ENCODE measurements at regions not wholly inside any gene's neighbourhood (a gene's known extent, or its start where the extent isn't known, plus 50 kb on each side); places are given as distances from the start of the nearest gene placed in this dataset.

DNA sequence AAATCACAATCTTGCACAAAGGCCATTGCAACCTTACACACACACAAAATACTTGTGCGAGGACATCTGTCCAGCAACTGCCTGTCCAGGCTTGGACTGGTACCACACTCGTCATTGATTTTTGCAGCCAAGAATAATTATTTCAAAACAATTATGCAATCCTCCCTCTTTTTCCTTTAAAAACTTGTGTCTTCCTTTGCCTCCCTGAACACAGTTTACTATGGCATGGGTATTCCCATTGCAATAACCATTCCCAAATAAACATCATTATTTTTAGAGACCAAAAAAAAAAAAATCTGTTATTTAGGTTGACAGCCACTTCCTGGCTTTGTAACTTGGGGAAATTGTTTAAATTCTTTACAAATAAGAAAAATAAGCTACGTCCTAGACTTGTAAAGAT lies 54.0 kb downstream of the C11orf91 start:
- Histone ChIP-seq H3K4me1 (no peaks in the 10 kb centered on the region), H3K9me3 (no peaks in the 10 kb centered on the region), H3K27ac (no peak overlapping the region), H3K4me3 (no peak overlapping the region), H3K36me3 (no peaks in the 10 kb centered on the region), H3K27me3 (peaks cover 0 to 5% of the 10 kb centered on the region in 2 donors)
- intact Hi-C loops (cut with DNase I): no loop called here
- TF ChIP-seq, protein P1, sequence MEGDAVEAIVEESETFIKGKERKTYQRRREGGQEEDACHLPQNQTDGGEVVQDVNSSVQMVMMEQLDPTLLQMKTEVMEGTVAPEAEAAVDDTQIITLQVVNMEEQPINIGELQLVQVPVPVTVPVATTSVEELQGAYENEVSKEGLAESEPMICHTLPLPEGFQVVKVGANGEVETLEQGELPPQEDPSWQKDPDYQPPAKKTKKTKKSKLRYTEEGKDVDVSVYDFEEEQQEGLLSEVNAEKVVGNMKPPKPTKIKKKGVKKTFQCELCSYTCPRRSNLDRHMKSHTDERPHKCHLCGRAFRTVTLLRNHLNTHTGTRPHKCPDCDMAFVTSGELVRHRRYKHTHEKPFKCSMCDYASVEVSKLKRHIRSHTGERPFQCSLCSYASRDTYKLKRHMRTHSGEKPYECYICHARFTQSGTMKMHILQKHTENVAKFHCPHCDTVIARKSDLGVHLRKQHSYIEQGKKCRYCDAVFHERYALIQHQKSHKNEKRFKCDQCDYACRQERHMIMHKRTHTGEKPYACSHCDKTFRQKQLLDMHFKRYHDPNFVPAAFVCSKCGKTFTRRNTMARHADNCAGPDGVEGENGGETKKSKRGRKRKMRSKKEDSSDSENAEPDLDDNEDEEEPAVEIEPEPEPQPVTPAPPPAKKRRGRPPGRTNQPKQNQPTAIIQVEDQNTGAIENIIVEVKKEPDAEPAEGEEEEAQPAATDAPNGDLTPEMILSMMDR (IDR thresholded peaks at IDR 0.05): no peak
- ATAC-seq: no peak
- DNase-seq: no peak

DNA sequence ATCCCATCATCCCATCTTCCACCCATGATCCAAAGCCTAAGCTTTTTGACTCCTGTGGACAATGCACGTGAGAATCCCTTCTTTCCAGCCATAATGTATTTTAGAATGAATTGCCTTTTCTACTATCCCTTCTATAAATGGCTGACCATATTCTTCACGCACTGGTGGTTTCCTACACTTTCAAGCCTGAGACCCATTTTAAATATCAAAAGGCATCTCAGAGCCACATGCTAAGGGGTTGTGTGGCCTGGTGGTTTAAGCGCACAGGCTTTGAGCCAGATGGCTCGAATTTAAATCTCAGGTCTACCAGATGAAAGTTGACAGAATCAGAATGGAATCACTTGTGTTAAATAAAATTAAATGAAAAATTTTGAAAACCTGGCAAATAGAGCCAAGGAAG lies 54.5 kb downstream of the C11orf91 start:
- intact Hi-C loops (cut with DNase I): no loop called here
- ATAC-seq: no peak
- Histone ChIP-seq H3K27me3 (peaks cover 0 to 5% of the 10 kb centered on the region in 2 donors), H3K4me1 (no peaks in the 10 kb centered on the region), H3K4me3 (no peak overlapping the region), H3K27ac (no peak overlapping the region), H3K9me3 (no peaks in the 10 kb centered on the region), H3K36me3 (no peaks in the 10 kb centered on the region)
- TF ChIP-seq, protein P1 (IDR thresholded peaks at IDR 0.05): no peak
- DNase-seq: no peak

DNA sequence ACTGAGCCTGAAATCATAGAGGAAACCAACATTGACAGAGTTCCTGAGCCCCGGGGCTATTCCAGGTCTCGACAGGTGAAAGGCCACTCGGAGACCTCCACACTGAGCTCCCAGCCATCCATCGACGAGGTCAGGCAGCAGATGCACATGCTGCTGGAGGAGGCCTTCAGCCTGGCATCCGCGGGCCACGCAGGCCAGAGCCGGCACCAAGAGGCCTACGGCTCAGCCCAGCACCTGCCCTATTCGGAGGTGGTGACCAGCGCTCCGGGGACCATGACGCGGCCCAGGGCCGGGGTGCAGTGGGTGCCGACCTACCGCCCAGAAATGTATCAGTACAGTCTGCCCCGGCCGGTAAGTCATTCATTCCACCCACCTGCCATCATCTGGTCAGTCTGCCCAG lies 54.9 kb downstream of the C11orf91 start:
- H3K4me3 ChIP-seq: no peak overlapping the region
- ATAC-seq (no peak), DNase-seq (peak in 1 of 4 donors; percentile 71)
- TF ChIP-seq, protein P1 (IDR thresholded peaks at IDR 0.05): no peak
- no peak overlapping the region for H3K27ac ChIP-seq
- no peaks in the 10 kb centered on the region for H3K36me3 ChIP-seq
- no peaks in the 10 kb centered on the region for H3K9me3 ChIP-seq
- peaks cover 0 to 5% of the 10 kb centered on the region in 2 donors for H3K27me3 ChIP-seq
- no peaks in the 10 kb centered on the region for H3K4me1 ChIP-seq
- intact Hi-C loops (cut with DNase I): no loop called here

DNA sequence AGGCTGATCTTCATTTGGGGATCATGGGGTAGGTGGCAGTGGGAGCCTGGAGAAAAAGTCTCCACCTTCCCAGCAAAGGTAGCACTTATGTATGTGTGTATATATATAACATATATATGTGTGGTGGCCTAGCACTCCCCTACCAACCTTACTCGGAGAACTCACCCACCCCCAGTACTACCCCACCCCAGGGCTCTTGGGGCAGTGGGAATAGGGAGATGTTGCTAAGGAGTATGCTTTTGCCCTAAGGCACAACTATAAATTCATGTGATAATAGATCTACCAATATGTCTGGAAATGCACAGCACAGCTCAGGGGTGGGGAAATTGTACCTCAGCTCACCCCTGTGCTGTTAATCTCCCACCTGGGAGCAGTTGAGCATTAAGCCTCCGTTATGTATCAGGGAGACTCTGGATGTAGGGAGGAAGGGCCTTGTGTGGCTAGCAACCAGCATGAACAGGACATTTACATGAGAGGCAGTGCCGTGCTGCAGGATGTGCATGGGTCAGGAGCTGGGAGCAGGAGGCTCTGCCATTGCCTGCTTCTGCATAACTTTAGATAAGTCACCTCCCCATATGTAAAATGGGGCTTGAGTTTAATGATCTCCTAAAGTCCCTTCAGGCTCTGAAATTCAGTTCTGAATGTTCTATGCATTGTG lies 57.3 kb downstream of the C11orf91 start:
- Histone ChIP-seq H3K36me3 (no peaks in the 10 kb centered on the region), H3K27ac (no peak overlapping the region), H3K4me1 (no peaks in the 10 kb centered on the region), H3K4me3 (no peak overlapping the region), H3K9me3 (no peaks in the 10 kb centered on the region), H3K27me3 (peaks cover 0 to 12% of the 10 kb centered on the region in 2 donors)
- TF ChIP-seq, protein P1 (IDR thresholded peaks at IDR 0.05): no peak
- DNase-seq (no peak), ATAC-seq (no peak)
- intact Hi-C loops (cut with DNase I): no loop called here

DNA sequence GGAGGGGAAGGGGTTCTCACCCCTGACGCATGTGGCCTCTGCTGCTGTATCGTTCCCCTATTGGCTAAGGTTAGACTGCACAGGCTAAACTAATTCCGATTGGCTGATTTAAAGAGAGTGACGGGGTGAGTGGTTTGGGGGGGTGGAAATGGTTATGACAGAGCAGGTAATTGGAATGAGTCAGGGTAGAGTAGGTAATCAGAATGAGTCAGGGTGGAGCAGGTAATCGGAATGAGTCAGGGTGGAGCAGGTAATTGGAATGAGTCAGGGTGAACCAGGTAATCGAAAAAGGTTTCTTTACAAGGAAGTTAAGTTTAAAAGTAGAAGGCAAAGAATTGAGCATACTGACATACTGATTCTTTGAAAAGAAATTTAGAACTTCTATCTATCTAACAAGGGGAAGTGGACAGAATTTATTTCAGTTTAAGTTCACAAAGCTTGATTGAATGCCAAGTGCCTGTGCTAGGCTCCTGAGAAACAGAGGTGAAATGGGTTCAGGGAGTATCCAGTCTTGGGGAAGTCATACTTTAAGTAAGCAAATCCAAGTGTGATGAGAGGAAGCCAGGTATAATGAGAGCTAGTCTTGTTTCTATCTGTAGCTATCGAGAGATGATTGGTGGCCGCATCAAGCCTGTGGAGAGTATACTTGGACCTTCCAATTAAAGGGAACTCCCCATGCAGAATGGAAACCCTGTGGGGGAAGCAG lies 58.0 kb downstream of the C11orf91 start:
- TF ChIP-seq, protein P1 (IDR thresholded peaks at IDR 0.05): no peak
- DNase-seq: no peak
- Histone ChIP-seq H3K27me3 (peaks cover 0 to 12% of the 10 kb centered on the region in 2 donors), H3K36me3 (no peaks in the 10 kb centered on the region), H3K27ac (no peak overlapping the region), H3K4me1 (no peaks in the 10 kb centered on the region), H3K4me3 (no peak overlapping the region), H3K9me3 (no peaks in the 10 kb centered on the region)
- intact Hi-C loops (cut with DNase I): no loop called here
- ATAC-seq: no peak
